DOHH2 (cell line): ENCODE measurements at regions not wholly inside any gene's neighbourhood (a gene's known extent, or its start where the extent isn't known, plus 50 kb on each side); places are given as distances from the start of the nearest gene placed in this dataset.

Experiments
- EZH2phosphoT487 ChIP-seq: fragments of 200-600 bp; sonication (generic); IDR thresholded peaks from 2 replicates; pipeline ENCODE4 v1.6.1; 2017; ENCODE audit warnings: borderline replicate concordance, mild to moderate bottlenecking, antibody characterized with exemption, low read length, moderate library complexity, mixed read lengths
- TF ChIP-seq, protein P1 (sequence below): fragments of 200-600 bp; sonication (generic); IDR thresholded peaks from one replicate; pipeline ENCODE4 v1.5.1; 2014; ENCODE audit warnings: antibody characterized with exemption, mild to moderate bottlenecking, low read depth, low read length; ENCODE audit not compliant: poor library complexity, severe bottlenecking

DNA sequence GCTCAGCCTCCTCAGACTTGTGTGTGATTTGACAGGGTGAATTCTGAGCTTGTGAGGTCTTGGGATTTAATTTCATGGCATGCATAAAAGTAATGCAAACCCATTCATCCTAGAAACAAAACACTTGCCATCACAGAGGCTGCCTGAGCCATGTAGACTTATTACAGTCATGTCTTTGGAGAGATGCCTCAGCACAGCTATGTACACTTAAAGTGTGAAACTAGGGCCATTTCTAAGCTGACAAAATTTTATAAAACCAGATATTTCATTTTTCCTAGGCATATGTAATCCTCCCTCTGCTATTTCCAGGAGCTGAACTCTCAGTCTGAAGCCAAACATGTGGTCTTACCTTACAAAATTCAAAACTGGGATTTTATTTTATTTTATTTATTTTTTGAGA is 322.2 kb upstream of the SPHKAP start:
- TF ChIP-seq, protein P1, sequence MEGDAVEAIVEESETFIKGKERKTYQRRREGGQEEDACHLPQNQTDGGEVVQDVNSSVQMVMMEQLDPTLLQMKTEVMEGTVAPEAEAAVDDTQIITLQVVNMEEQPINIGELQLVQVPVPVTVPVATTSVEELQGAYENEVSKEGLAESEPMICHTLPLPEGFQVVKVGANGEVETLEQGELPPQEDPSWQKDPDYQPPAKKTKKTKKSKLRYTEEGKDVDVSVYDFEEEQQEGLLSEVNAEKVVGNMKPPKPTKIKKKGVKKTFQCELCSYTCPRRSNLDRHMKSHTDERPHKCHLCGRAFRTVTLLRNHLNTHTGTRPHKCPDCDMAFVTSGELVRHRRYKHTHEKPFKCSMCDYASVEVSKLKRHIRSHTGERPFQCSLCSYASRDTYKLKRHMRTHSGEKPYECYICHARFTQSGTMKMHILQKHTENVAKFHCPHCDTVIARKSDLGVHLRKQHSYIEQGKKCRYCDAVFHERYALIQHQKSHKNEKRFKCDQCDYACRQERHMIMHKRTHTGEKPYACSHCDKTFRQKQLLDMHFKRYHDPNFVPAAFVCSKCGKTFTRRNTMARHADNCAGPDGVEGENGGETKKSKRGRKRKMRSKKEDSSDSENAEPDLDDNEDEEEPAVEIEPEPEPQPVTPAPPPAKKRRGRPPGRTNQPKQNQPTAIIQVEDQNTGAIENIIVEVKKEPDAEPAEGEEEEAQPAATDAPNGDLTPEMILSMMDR: no peak
- TF ChIP-seq EZH2phosphoT487: no peak
